HG02885 (cell line): ENCODE measurements at regions not wholly inside any gene's neighbourhood (a gene's known extent, or its start where the extent isn't known, plus 50 kb on each side); places are given as distances from the start of the nearest gene placed in this dataset.
"Not testable (repeated sequence)": the region's sequence is repeated elsewhere in the genome, so short reads cannot be mapped to it uniquely, and the experiment has no call there.

ENCODE experiments used
- ATAC-seq: cut with Tn5 transposase; IDR thresholded peaks from one replicate; pipeline ENCODE4 v1.9.1; 2021; ENCODE audit warnings: mild to moderate bottlenecking; ENCODE audit not compliant: unreplicated experiment, poor library complexity

GRCh38 chr21:35398346-35398982 is 349.4 kb upstream of the RUNX1 start:
- ATAC-seq = no peak

- no peak for ATAC-seq
Measured at GRCh38 chr21:35397781-35398180, 348.7 kb upstream of the RUNX1 start.

DNA sequence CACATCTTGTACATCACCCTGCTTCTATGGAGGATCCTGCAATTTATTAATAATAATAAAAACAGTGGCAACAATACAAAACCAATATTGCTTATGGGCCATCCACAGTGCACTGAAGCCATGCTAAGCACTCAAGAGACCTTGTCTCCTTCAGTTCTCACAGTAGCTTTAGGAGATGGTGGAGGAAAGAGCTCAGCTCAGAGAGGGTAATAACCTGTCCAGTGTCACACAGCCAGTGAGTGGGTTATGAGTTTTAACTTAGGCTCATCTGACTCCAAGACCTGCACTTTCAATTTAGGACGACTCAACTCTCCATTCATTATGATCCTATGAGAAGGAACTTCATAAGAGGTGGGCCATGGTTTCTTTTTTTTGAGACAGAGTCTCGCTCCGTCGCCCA is 347.6 kb upstream of the RUNX1 start:
- ATAC-seq = no peak

DNA sequence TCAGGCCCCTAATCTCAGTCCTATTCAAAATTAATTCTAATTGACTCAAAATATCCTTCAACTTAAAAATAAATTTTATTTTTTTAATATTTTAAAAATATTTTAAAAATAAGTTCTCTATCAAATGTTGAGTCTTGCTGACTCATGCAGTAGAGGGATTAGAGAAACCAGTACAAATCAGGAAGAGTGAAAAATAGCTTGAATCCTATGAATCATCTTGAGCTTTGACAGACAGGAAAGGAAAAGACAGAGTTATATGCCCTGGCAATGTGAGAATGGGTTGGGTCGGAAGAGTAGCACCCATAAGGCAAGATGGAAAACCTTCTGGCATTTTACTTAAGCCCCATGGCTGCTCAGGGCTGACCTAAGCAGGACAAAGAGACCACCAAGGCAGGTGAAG is 346.6 kb upstream of the RUNX1 start:
- ATAC-seq = no peak

- ATAC-seq = no peak
Measured at GRCh38 chr21:35394634-35395369, 345.7 kb upstream of the RUNX1 start.

- no peak for ATAC-seq
Measured at GRCh38 chr21:35394049-35394448, 344.9 kb upstream of the RUNX1 start.

DNA sequence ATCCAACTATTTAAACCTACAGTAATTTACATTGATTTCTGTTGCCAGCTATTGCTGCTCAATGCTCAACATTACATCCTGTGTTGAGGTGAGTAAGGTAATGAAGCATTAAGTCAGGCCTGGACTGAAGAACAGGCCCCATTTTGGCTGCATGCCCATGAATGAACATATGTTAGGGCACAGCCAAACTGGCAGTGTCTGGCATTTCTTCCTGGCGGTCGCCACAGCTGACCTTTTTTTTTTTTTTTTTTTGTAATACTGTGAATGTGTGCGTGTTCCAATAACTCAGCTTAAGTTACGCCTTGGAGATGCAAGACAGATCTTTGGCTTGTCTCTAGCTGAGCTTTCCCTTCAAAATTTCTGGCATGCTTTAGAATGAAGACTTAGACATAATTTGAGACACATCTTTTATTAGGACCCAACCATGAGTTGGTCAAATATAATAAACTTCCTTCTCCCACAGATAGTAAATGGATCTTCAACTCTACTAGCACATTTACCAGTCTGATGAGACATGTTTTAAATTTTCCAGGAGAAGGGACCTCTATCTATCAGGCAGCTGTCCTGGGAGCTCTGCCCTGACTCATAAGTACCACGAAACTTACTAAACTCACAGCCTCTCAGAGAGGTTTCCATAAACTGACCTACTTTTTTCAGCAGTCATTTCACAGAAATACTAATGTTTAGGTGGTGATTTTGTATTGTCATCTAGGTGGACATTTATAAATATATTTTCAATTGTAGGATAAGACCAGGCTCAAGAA is 341.1 kb upstream of the RUNX1 start:
- ATAC-seq = no peak

- no peak for ATAC-seq
Measured at GRCh38 chr21:35386491-35387079, 337.5 kb upstream of the RUNX1 start.

- ATAC-seq = no peak
Measured at GRCh38 chr21:35384375-35384774, 335.3 kb upstream of the RUNX1 start.

- ATAC-seq = no peak
Measured at GRCh38 chr21:35382696-35383095, 333.6 kb upstream of the RUNX1 start.

GRCh38 chr21:35381743-35382310 is 332.7 kb upstream of the RUNX1 start:
- no peak for ATAC-seq

DNA sequence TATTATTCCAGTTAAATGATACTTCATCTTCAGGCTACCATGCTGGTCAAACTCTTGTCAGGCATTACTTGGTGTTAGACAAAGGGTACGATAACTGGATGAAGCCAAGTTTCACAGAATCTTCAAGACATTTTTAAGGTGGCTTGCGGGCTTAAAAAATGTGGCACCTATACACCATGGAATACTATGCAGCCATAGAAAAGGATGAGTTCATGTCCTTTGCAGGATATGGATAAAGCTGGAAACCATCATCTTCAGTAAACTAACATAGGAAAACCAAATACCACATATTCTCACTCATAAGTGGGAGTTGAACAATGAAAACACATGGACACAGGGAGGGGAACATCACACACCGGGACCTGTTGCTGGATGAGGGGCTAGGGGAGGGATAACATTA is 331.2 kb upstream of the RUNX1 start:
- not testable (repeated sequence) for ATAC-seq

- no peak for ATAC-seq
Measured at GRCh38 chr21:35378881-35379280, 329.8 kb upstream of the RUNX1 start.

DNA sequence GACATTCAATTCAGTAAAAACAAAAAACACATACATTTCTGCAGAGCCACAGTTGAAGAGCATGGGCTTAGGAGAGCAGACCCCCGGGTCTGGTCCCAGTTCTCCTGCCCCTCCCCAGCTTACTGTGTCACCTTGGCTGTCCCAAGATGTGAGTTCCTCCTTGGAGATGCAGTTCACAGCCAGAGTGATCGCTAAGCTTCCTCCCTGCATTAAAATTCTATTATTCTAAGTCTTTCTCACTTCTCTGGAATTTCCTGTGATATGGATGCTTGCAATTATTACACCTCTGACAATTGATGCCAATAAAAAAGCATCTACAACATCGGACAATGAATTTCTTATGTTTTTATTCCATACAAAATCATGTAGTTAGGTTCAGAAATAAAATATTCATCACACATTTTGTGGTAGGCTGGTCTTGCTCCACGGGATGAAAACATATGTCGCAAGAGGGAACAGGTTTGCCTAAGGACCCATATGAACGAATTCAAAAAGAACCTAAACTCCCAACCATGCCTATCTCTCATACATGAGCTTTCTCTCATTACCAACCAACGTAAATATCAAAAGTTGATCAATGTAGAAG is 328.5 kb upstream of the RUNX1 start:
- no peak for ATAC-seq

- no peak for ATAC-seq
Measured at GRCh38 chr21:35376406-35377135, 327.5 kb upstream of the RUNX1 start.

DNA sequence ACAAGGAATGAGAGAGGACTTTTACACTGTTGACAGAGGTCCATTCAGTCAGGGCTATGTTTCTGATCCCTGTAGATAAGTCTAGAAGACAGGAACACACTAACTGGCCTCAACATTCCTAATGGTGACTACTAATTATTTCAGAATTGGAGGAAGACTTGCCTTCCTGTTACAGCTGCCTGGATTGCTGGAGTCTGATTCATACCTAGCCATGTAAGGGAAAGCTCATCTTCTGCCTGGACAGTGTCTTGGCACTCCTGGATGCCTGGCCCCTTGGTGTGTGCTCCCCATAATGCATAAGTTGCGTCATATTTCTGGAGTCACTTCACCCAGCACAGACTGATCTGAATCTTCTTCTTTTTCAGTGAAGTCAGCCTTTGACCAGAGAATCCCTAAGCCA is 326.0 kb upstream of the RUNX1 start:
- no peak for ATAC-seq

GRCh38 chr21:35373998-35374397 is 324.9 kb upstream of the RUNX1 start:
- ATAC-seq = no peak

- no peak for ATAC-seq
Measured at GRCh38 chr21:35372201-35372600, 323.1 kb upstream of the RUNX1 start.

- no peak for ATAC-seq
Measured at GRCh38 chr21:35370671-35371070, 321.6 kb upstream of the RUNX1 start.

DNA sequence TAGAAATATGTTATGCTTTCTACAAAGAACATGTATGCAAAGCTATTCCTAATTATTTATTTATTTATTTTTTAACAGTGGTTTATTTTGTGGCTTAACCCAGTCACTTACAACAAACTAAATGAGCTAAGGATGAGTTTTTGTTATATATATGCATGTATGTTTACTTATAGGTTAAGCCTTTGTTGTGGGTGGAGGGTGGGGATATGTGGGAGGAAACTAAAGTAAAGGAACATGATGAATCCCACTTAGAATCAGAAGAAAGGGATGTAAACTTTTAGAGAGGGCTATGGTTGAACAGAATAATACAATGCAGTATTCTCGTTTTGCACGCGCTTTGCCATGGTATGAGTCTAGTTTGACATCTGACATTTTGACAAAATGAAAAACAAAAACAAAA is 321.0 kb upstream of the RUNX1 start:
- no peak for ATAC-seq
